ENCODE measurements at regions not wholly inside any gene's neighbourhood (a gene's known extent, or its start where the extent isn't known, plus 50 kb on each side); places are given as distances from the start of the nearest gene placed in this dataset.
"Not testable (repeated sequence)": the region's sequence is repeated elsewhere in the genome, so short reads cannot be mapped to it uniquely, and the experiment has no call there.

DNA sequence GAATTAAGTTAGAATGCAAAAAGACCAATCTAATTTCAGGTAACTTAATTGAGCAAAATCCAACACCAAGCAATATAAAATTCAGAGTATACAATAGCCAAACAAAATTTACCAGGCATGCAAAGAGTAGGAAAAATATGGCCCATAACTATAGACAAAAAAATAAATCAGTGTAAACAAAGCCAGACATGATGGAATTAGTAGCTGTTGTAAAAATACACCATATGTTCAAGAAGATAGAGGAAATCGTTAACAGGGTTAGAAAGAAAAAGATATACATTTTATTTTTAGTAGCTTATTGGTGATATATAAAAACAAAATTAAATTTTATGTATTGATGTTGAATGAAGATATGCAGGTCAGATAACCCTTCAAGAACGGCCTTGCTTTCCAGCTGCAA lies 621.1 kb upstream of the MIR17HG start:
- intact Hi-C loops (cut with DNase I) = no loop called here
- DNase-seq (ENCODE audit: low spot score) = no peak

DNA sequence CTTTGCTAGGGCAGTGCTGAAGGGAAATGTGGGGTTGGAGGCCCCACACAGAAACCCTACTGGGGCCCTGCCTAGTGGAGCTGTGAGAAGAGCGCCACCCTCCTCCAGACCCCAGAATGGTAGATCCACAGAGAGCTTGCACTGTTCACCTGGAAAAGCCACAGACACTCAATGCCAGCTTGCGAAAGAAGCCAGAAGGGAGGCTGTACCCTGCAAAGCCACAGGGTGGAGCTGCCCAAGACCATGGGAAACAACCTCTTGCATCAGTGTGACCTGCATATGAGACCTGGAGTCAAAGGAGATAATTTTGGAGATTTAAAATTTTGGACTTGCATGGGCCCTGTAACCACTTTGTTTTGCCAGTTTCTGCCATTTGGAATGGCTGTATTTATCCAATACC lies 615.4 kb upstream of the MIR17HG start:
- intact Hi-C loops (cut with DNase I) = no loop called here
- no peak for DNase-seq (ENCODE audit: low spot score)

DNA sequence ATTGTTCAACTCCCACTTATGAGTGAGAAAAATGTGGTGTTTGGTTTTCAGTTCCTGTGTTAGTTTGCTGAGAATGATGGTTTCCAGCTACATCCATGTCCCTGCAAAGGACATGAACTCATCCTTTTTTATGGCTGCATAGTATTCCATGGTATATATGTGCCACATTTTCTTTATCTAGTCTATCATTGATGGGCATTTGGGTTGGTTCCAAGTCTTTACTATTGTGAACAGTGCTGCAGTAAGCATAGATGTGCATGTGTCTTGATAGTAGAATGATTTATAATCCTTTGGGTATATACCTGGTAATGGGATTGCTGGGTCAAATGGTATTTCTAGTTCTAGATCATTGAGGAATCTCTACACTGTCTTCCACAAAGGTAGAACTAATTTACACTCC lies 613.0 kb upstream of the MIR17HG start:
- intact Hi-C loops (cut with DNase I); DNase-seq (ENCODE audit: low spot score): not testable (repeated sequence)

DNA sequence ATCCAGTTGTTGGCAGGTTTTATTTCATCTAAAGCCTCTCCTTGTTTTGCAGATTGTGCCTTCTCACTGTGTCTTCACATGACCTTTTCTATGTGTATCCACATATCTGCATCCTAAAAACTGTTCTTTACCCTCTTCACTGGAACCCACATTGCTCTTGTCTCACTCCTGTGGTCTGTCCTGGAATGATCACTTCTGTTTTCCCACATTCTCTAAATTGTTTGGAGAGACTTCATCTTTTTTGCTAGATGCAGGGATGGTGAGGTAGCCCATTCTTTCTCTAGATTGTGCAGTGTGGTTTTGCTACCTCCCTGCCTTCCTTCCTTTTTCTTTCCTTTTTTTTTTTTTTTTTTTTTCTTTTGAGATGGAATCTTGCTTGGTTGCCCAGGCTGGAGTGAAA lies 608.6 kb upstream of the MIR17HG start:
- no peak for DNase-seq (ENCODE audit: low spot score)
- intact Hi-C loops (cut with DNase I) = no loop called here

DNA sequence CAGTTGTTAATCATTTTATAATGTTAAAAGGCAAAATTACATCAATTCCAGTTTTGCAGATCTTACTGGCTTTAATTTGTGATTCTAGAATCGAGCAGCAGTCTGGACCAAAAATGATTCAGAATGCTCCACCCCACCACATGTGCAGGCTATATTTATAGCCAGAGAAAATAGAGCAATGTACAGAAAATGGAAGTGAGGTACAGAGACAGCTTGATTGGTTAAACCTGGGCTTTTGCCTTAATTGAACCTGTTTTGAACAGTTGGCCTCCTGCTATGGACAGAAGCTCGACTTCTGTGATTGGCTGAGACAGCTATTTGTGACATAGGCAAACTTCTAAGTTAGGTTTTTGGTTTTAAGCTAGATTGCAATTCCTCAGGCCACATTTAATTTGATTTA lies 607.4 kb upstream of the MIR17HG start:
- intact Hi-C loops (cut with DNase I) = no loop called here

DNA sequence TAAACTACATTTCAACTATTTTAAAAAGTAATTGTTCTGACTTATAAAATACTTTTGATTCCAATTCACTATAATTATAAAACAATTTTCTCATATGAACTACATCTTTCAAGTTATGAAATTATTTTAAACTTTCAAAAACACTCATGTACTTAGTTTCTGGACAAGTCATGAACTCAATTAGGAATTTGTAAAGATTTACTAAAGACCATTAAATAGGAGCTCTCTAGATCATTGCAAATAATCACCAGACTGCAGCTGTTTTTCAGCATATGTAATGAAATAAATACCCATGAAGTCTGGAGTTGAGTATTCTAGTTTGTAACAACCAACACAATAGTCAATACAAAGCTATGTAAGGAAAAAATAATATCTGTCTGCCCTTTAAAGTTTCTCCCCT lies 605.1 kb upstream of the MIR17HG start:
- no peak for DNase-seq (ENCODE audit: low spot score)
- intact Hi-C loops (cut with DNase I) = no loop called here

More for the DNA sequence above, 607.4 kb upstream of the MIR17HG start:
- DNase-seq (ENCODE audit: low spot score) = no peak

DNA sequence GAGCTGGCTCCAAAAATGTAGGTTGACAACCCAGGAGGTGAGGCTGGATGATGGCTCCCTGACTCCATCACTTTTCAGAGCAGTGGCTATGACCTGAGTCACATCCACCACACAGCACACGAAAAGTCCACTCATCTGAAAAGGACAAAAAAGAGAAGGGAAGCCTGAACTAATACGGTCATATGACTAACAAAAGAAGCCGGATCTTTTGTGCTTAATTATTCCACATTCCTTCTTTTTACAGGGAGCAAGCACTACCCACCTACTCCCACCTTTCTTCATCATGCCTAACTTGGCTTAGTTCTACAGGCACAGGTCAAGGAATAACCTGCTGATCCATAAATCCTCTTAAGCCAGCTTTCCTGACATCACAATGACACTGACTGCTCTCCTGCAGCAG lies 601.3 kb upstream of the MIR17HG start:
- intact Hi-C loops (cut with DNase I) = no loop called here
- no peak for DNase-seq (ENCODE audit: low spot score)

DNA sequence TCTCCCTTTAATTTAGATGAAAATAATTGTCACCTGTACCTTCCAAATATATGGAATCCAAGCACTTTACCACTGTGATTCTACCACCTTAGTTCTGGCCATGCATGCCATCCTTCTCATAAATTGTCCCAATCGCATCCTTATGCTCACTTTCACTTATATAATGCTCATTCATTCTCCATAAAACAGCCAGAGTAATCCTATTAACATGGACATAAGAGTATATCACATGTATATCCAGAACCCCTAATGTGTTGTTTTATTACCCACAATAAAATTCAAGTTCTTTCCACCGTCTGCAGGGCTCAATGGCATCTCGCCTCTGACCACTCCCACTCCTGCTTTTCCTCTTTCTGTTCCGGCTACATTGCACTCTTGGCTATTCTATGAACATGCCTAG lies 597.5 kb upstream of the MIR17HG start:
- intact Hi-C loops (cut with DNase I) = no loop called here
- no peak for DNase-seq (ENCODE audit: low spot score)

DNA sequence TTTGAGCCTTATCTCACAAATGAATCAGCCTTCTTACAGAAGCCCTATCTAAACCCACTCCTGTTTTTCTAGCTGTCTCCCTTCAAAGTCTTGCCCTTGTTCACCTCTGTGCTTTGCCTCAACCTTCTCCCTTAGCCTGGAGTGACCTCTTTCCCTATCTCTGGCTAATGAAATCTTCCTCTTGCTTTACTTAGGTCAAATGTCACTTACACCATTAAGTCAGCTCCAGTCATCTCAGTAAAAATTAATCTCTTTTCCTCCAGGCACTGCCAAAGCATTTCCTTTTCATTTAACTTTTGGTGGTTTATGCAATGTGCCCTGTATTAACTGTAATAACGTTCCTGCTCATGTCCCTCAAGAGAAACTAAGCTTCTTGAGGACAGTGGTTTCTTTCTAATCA lies 596.5 kb upstream of the MIR17HG start:
- DNase-seq (ENCODE audit: low spot score) = no peak
- intact Hi-C loops (cut with DNase I) = no loop called here

DNA sequence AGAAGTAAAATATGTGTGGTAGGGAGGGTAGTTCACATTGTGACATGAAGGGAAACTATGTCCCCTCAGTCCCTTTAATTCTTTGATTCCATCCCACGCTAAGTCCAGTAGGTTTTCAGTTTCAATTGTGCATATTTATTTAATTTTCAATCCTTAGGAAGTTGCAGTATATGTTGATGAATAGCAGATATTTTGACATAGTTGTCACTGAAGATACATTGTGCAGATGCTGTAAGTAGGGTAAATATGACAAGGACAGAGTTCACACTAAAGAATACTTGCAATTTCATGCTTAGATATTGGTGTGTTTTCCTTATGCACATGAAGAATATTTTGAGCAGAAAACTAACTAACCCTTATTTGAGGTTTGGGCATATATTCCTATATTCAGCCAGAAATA lies 595.4 kb upstream of the MIR17HG start:
- DNase-seq (ENCODE audit: low spot score) = no peak
- intact Hi-C loops (cut with DNase I) = no loop called here

DNA sequence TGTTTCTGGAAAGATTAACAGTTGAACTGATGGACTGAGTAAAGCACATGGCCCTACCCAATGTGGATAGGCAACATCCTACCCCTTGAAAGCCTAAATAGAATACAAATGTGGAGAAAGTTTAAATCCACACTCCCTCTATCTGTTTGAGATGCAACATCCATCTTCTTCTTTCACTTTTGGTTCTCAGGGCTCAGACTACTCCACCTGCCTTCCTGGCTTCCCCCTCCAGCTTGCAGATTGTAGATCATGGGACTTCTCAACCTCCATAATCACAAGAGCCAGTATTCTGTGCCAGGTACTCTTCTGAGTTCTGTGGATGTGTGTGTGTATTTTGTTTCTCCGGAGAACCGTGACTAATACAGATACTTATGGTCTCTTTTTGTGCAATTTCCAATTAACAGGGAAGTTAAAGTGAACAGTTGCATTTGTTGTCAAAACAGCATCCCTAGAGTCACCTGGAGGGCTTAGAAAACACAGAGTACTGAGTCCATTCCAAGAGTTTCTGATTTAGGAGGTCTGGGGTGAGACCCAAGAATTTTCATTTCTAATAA lies 590.3 kb upstream of the MIR17HG start:
- DNase-seq (ENCODE audit: low spot score) = no peak
- intact Hi-C loops (cut with DNase I) = no loop called here

DNA sequence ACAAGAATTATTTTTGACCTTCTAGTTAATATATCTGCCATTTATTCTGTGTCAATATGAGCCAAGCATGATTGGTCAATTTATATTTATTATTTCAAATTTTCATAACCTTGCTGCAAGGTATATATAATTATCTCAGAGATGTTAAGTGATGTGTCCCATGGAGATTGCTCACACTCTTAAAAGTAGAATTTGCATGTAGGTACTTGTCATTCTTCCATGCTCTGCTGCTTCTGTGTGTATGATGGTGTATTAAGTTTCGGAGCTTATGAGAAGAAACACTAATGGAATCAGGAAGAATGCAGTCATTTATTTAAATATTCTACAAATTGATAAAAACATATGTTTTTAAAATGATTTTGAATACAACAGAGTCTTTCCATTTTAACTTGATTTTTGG lies 586.8 kb upstream of the MIR17HG start:
- intact Hi-C loops (cut with DNase I) = no loop called here

DNA sequence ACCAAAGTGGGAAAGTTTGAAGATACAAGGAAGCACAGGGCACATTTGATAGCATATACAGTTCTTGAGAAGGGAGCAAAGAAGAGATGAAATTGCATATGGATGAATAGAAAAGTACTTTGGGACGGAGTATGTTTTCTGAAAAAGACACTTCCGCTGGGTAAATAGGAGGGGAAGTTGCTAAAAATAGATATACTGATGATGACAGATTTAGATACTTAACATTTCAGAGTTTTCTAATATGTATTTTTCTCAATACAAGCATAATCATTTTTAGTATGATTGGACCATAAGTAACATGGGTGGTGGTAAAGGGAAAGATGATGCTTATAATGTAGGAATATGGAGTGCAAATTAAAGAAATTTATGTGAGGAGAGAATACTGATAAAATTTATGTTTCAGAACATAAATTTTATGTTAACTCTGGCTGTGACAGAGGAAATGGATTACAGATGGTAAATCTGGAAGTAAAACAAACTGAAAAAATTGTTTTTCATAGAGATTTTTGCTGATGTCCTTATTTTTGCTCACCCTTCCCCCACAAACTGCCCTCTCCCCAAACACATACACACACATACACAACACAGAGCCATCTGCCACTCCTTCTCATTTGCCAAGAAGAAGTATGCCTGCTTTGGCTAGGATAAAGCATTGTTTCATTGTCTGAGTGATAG lies 583.9 kb upstream of the MIR17HG start:
- no peak for DNase-seq (ENCODE audit: low spot score)
- intact Hi-C loops (cut with DNase I) = no loop called here

More for the DNA sequence above, 586.8 kb upstream of the MIR17HG start:
- DNase-seq (ENCODE audit: low spot score) = no peak

DNA sequence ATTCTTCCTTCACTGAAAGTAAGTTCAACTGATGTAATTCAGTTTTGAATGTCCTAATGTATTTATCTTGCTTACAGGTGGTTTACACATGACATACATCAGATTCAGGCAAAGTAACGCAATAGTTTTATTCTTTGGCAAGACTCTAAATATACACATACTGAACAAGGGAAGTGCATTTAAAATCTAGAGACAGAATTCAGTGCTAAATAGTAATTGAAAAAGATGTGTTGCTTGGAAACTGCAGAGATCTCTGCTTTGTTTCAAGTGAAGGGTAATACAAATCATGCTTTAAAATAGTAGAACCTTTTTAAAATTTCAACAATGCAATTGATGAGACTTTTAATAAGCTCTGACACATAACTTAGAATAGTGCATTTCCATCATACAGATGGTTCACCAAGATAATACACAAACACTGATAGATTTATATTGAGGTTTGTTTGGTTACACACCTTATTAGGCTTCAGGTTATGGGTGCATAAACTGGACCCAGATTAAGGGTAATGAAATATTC lies 581.0 kb upstream of the MIR17HG start:
- no peak for DNase-seq (ENCODE audit: low spot score)
- intact Hi-C loops (cut with DNase I) = no loop called here

DNA sequence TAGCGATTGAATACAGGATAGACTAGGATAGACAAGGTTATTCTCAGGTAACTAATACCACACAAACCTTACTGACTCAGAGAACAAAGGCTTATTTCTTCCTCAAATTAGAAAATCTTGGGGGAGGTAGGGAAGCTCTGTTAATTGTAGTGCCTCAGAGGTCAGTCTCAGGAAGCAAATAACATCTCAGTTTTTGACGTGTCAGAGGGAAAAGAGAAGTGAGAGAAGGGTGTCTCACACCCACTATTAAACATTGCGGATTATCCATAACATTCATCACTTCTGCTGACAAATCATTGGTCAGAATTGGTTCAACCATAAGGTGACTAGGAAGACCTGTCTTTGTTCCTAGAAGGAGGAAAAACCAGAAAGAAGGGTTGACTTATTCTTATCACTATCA lies 579.4 kb upstream of the MIR17HG start:
- intact Hi-C loops (cut with DNase I) = no loop called here

DNA sequence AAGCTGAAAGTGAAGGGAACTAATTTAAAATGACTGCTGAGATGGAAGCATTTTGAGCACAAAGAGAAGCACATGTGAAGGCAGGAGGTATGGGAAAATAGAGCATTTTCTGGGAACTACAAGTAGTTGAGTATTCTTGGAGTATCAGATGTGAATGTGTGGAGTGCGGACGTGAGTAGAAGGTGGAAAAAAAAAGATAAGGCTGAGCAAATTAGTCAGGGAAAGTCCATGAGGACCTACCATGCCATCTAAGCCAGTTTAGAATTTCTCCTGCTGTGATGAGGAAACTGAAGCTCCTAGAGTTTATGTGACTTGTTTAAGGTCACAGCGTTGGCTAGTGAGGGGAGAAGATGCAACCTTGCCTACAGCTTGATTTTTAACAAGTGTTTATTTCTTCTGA lies 578.1 kb upstream of the MIR17HG start:
- DNase-seq (ENCODE audit: low spot score) = no peak
- intact Hi-C loops (cut with DNase I) = no loop called here

More for the DNA sequence above, 579.4 kb upstream of the MIR17HG start:
- no peak for DNase-seq (ENCODE audit: low spot score)

DNA sequence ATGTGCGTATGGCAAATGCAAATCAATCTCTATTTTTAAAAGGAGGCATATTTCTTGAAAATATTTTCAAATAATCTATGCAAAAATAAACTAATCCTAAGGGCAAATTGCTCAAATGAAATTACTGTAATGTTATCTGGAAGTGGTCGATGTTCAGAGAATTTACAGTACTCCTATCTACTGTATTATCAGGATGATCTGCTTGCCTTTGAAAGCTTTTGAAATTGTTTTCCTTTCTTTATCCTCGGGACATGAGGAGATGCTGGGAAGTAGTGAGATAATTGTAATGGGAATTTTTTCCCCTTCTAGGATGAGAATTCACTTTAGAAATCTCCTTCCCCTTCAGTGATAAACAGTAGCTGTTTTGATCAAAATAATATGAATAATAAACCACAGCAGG lies 577.2 kb upstream of the MIR17HG start:
- DNase-seq (ENCODE audit: low spot score) = no peak

DNA sequence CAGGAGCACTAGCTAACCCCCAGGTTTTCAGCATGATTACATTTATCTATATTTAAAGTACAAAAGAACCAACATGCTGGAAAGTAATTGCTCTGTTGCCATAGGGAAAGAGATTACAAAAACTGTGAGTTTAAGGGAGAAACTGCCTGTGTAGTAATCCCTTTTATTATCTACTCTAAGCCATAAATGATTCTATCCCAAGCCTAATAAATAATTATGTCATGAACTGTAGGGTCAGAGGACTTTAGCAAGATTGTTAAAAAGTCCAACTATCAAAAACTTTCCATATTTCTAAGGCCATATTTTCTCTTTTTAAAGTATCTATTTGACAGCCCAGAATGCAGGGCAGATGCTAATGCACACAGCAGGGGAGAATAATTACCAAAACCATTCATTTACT lies 573.8 kb upstream of the MIR17HG start:
- no peak for DNase-seq (ENCODE audit: low spot score)
- intact Hi-C loops (cut with DNase I) = no loop called here

More for the DNA sequence above, 577.2 kb upstream of the MIR17HG start:
- intact Hi-C loops (cut with DNase I) = no loop called here

DNA sequence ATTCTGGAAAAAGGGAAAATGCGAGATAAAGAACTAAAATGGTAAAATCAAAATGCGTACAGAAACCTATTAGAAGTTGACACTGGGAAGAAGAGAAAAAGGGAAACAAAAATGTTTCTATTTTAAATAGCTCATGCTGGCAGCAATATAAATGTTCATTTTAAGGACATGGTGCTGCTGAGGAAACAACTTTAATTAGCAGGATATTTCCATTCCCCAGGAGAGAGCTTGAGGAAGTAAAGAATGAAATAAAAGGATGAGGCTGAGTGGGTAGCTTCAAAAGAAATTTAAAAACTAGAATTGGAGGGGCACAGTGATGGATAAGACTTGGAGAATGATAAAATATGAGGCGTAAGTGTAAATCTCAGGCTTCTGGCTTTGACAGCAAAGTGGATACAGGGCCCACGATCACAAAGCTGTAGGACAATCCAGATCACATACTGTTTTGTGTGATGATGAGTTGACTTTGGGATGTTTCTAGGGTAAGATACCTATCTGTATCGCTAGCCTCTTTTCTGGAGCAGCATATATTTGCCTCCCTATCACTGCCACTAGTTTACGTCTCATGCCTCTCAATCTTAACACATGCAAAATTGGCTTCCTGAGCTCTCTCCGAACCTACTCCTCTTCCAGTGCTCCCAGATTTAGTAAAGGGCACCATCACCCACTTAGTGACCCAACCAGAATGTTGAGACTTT lies 571.3 kb upstream of the MIR17HG start:
- intact Hi-C loops (cut with DNase I) = no loop called here
- no peak for DNase-seq (ENCODE audit: low spot score)

DNA sequence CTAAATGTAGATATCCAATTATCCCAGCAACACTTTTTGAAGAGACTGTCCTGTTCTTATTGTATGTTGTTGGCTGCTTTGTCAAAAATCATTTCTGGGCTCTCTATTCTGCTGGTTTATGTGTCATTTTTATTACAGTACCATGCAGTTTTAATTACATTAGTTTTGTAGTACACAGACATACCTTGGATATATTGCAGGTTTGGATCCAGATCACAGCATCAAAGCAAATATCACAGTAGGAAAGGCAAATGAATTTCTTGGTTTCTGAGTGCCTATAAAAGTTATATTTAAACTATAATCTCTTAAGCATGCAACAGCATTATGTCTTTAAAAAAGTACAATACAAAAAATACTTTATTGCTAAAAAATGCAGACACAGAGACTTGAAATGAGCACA lies 564.2 kb upstream of the MIR17HG start:
- intact Hi-C loops (cut with DNase I) = no loop called here
- no peak for DNase-seq (ENCODE audit: low spot score)

DNA sequence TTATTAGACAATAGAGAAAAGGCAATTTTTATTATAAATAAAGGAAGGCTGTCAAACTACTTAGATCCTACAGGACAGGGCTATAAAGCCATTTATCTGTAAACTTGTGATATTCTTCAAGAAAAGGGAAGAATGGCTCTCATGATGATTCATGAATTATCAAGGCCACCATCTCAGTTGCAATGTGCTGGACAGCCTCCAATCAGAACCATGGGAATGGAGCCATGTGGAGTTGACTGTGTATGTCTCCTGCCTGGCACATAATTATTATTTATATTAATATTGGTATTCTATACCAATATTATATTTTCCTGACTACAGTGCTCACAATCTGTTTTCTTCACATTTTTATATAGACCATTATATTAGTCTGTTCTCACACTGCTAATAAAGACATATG lies 560.5 kb upstream of the MIR17HG start:
- no peak for DNase-seq (ENCODE audit: low spot score)
- intact Hi-C loops (cut with DNase I) = no loop called here

All from posterior vena cava (tissue), 2 donors.